Middle frontal gyrus (tissue), 1 donor: ENCODE measurements at regions not wholly inside any gene's neighbourhood (a gene's known extent, or its start where the extent isn't known, plus 50 kb on each side); places are given as distances from the start of the nearest gene placed in this dataset.
"Not testable (repeated sequence)": the region's sequence is repeated elsewhere in the genome, so short reads cannot be mapped to it uniquely, and the experiment has no call there.

Experiments used
- DNase-seq: peaks from one replicate; pipeline ENCODE4 v3.0.0-alpha.2; 2015; ENCODE audit warnings: low spot score; ENCODE audit errors: extremely low spot score

DNA sequence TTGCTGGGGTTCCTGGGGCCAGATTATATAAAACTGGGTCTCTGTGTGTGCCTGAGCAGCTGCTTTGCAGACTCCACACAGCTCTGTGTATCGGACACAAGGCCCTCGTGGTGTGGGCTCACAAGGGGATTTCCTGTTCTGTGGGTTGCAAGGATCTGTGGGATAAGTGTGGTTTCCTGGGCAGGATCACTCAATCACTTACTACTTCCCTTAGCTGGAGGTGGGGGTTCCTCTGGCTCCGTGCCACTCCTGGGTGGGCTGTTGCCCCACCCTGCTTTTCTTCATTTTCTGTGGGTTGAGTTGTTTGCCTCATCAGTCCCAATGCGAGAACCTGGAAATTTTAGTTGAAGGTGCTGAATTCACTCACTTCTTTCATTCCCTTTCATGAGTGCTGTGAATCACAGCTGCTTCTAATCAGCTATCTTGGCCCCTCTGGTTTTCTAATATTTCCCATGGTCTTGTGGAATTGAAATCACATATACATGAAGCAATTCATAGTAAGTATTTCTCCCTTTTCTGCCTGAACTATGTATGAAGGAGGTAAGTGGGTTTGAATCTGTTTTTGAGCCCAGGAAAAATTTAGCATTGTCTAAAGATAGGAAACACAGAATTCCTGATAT lies 196.3 kb downstream of the DCDC2C start:
- DNase-seq, result no peak

DNA sequence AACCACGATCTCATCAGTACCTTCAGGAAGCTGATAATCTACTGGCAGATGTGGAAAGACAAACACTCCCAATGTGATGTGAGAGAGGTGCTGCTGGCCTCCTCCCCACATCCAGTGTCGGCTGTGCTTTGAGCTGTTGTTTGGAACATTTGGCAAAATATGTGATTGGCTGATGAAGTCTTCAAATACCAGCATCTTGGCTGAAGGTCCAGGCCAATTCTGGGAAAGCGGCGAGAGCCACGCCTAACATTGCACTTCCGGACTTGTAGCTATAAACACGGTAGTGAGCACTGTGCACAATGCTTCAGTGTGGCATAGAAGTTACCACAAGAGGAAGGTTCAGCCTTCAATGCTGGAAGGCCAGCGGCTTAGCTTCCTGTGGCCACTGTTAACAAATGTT lies 198.8 kb downstream of the DCDC2C start:
- no peak for DNase-seq

DNA sequence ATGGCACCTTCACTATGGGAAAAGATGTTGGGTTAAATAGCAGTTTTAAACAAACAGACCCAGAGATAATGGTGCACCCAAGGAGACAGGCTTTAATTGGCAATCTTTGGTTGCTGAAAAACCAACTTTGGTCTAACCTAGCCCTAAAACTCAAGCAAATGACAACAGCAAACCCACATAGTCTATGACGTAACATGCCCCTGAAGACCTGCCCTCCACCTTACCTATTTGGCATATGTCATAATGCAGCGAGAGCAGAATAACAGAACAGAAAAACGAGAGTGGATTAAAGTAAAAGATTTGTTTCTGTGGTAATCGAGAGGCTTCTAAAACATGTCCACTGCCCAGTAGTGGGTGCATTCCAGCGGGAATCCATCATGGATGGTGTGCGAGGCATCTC lies 200.7 kb downstream of the DCDC2C start:
- no peak for DNase-seq

DNA sequence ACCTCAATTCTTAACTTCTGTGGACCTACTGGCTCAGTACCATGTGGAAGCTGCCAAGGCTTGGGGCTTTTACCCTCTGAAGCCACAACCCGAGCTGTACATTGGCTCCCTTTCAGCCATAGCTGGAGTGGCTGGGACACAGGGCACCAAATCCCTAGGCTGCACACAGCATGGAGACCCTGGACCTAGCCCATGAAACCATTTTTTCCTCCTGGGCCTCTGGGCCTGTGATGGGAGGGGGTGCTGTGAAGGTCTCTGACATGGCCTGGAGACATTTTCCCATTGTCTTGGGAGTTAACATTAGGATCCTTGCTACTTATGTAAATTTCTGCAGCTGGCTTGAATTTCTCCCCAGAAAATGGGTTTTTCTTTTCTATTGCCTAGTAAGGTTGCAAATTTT lies 205.1 kb downstream of the DCDC2C start:
- DNase-seq, result not testable (repeated sequence)

DNA sequence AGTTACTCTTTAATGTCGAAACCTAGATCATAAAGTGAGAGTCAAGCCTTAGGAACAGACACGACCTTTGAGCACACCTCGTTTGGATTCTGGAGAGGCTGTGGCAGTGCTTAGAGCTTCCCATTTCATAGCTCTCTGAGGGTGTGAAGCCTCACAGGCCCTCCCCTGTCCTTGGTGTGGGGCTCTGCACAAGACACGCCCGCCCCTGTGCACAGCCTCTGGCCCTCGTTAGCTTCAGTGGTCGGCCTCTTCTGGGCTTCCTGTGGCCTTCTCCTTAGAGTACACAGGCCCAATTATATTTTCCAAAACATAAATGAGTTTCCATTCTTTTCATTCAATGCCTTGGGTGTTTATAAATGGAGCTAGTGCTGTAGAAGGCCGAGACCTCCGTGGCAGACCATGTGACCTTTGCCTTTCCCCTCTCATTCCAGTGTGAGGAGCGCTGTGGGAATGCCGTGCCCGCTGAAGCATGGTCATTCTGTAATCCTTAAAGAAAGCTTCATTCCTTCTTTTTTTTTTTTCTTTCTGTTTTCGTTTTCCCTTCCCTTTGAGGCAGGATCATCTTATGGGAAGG lies 208.6 kb downstream of the DCDC2C start:
- DNase-seq, result no peak

DNA sequence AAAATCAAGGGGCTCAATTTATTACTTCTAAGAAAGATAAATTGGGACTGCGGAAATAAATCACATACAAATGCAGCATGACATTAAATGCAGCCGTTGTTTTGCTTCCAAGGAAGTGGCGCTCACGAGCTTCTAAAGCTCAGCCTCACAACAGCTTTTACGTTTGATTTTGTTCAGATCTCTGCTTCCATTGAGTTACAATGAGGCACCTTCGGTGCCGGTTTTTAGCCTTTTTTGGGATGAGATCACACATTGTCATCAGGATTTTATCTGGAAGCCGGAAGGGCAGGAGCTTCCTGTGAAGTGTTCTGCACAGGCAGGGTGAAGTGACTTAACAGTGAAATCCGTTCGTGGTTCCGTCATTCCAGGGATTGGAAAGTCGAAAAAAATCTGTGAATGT lies 209.8 kb downstream of the DCDC2C start:
- DNase-seq, result no peak

DNA sequence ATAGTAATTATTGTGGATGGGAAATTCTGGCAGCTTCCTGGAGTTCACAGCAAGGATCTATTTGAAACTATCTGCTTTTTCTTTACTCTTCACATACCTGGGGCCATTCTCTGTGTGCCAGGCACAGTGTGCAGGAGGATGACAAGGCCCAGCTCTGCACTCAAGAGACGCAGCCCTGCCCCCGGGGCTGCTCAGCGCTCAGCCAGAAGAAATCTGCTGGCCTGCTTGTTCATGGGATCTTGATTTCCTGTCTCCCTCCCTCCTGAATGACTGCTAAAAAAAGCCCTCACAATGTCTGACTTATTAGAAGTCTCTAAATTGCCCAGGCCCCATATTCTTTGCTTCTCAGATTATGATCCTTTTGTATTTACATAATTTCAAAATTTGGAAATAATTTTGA lies 210.9 kb downstream of the DCDC2C start:
- DNase-seq, result no peak

DNA sequence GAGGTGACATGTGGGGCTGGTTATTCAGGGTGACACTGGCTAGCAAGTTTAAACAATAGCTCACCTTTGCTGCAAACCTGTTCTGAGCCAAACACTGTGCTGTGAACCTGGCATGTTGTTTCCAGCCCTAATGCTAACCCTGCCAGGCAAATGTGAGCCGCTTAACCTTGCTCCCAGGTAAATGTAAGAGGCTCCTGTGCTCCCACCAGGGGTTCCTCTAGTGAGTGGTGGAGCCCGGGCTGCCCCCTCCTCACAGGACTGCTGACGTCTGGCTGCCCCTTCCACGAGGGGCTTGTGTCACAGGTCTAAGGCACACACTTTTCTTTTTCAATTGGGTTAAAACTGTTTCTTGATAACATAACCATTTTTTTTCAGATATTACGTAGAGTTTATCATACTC lies 223.7 kb downstream of the DCDC2C start:
- no peak for DNase-seq

DNA sequence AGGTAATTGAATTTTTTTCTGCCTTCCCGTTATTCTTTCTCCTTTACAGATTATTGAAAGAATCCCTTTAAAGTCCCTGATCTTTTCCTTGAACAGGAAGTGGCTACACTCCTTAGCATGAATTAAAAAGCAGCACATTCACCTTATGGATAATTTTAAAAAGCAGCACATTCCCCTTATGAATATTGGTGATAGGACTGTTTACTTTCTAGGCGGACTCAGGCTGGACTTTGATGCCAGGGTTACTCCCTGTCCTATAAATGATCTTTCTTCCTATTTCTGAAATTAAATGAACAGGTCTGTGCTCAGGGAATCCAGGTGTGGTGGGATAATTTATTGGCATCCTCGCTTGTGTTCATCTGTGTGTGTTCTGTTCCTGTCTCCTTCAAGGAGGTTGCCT lies 226.0 kb downstream of the DCDC2C start:
- DNase-seq, result no peak

DNA sequence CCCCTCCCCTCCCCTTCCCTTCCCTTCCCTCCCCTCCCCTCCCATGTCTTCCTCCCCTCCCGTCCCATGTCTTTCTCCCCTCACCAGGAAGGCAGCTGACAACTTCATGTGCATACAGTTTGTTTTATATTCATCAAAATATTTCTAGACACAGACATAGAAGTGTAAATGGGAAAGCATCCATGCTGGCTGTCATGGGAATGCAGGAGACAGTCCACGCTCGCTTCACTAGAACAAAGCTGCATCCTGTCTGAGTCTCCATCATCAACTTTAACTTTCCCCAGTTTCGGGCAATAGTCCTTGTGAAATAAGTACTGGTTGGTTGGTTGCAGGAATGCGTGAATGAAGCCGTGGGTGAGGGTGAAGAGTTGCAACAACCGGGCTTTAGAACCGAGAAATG lies 226.9 kb downstream of the DCDC2C start:
- DNase-seq, result no peak

DNA sequence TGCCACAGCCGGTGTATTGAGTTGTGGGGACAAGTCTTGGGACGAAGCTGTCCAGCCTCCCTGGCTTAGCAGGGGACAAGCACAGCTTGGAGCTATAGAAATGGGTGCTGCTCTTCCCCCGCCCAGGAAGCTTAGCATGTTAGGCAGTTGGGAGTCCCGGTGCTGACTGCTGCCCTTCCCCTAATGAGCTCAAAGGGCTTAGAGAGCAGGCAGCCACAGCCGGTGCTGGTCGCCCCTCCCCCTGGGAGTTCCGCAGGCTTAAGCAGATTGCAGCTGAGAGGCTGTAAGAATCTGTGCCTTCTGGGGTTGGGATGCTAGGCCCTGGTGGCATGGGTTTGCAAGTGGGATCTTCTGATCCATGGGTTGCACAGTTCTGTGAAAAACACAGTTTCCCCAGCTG lies 237.3 kb downstream of the DCDC2C start:
- DNase-seq, result no peak

DNA sequence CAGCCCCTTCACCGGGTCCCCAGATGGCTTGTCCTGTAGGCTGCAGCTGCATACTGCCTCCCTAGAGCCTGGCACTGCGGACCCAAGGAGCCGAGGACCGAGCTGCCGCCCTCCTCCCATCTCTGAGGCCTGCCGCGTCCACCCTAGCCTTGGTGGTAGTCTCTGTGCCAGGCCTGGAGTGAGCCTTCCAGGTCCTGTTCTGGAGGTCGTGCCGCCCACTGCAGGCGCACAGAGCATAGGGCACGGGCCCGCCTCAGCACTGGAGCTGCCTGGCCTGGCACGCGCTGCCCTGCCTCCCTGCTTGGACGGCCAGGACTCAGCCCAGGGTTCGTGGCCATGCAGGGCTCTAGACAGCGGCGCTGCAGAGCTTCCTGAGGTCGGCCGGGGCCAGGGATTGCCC lies 239.5 kb downstream of the DCDC2C start:
- DNase-seq, result no peak

DNA sequence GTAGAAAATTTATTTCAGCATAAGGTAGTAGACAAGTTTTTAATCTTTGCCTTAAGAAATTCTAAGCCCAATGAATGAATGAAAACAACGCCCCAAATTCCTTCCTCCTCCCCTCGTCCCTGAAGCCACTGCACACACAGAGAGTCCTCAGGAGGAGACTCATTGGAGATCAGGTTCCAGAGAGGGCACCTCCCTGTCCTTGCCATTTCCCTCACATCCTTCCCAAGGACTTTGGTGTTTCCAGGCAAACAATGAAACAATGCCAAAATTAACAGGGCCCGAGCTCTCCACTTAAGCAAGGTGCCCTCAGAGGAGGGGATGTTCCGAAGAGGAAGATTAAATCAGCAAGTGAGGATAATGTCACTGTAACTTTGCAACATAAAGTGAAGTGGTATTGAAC lies 240.7 kb downstream of the DCDC2C start:
- no peak for DNase-seq

DNA sequence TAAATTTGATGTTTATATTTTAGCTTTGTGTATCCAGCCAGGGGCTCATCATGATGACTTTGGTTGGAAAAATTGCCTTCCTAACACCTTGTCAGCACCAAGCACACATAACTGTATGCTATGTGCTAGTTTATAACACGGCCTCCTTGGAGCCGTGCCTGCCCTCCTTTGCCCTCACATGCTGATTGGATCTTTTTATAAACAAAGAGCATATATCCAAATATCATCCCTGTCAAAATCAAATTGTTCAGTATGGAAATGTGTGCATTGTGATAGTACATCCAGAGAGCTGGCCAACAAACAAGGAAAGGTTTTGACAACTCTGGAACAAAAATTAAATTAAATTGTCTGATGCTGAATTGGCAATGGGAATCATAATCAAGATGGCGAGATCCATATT lies 241.5 kb downstream of the DCDC2C start:
- DNase-seq, result no peak

DNA sequence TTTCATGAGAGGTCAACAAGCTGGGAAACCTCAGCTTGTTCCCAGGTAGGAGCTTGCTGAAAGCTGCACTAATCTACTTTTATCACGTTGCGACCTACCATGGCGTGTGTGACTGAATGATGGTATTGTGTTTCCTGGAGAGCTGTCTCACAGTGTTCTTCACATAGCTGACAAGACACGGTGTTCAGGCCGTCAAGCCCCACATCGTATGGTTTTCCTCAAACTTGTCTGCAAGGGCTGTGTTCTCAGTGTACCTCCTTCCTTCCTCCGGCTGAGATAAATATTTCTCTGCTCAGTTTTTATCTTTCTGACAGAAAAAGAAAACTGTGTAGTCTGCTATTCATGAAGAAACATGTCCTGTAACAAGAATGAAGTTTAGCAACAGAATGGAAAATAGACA lies 244.8 kb downstream of the DCDC2C start:
- DNase-seq, result no peak

DNA sequence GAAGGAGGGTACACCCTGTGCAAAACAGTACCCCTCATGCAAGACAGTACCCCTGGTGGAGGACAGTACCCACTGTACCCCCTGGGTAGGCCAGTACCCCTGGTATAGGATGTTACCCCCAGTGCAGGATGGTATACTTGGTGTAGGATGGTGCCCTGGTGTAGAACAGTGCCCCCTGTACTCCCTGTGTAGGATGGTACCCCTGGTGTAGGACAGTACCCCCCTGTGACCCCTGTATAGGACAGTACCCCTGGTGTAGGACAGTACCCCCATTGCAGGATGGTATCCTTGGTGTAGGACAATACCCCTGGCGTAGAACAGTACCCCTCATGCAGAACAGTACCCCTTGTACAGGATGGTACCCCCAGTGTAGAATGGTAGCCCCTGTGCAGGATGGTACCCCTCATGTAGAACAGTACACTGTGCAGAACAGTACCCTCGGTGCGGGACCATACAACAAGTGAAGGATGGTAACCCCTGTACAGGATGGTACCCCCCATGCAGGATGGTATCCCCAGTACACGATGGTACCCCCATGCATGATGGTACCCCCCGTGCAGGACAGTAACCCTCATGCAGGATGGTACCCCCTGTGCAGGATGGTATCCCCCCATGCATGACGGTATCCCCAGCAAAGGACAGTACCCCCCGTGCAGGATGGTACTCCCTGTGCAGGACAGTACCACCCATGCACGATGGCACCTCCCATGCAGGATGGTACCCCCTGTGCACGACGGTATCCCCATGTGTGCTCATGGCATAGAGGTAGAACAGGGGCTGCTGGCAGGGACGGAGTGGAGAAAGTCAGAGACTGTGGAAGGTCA lies 248.0 kb downstream of the DCDC2C start:
- no peak for DNase-seq

DNA sequence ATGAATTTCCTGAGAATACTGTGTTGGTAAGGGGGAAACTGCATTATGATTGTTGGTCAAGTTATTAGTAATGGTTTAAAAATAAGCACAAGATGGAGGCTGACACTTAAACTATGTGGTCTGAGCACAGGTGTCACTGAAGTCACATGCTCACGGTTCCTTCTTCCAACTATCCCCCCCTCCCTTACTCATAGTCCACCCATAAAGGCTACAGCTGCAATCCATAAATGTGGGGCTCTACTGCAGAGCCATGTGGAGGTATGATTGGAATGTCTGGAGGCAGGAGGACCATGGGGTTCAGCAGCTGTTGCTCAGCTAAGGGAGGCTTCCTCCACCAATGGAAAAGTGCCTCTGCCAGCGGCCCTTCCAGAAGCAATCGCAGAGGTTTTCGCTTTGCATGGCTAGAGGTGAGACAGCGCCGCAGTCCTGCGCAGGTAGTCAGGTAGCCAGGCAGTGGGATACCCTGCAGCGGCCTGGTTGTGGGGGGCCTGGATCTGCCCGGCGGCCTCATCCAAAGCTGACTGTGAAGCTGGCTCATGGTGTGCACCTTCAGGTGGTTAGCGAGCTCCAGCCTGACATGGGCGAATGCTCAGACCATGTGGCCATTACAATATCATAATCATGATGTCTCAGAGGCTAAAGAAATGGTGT lies 249.6 kb downstream of the DCDC2C start:
- no peak for DNase-seq

DNA sequence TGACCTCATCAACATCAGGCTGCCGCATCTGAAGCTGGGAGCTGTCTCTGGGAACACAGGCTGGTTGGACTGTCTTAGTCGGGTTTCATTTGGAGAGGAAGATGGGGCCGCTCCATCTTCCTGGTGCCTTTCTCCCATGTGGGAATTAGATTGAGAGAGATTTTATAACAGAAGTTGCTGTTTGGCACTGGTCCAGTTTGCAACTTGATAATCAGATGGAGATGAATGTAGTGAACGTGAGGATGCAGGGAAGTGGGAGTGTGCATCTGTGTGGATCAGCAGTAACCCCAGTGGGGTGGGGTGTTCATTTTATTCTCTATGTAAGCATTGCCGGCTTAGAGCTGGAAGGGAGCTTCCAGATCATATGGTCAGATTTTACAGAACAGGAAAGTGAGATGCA lies 250.9 kb downstream of the DCDC2C start:
- DNase-seq, result no peak

DNA sequence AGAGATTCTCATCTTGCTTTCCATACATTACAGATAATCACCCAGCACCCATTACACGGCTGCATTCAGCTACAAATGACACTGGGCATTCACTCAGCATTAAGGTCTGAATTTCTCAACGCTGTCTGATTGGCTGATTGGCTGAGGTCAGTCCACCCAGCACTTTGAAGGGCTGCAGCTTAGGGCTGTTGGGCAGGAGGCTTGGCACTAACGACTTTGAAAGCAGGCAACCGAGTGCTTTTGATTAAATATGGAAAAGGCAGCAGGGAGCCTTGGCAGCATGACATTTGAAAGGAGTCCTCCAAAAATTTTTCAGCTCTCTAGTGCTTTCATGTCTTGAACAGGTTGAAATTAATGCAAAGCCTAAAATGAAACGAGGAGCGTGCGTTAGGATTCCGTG lies 253.0 kb downstream of the DCDC2C start:
- no peak for DNase-seq

DNA sequence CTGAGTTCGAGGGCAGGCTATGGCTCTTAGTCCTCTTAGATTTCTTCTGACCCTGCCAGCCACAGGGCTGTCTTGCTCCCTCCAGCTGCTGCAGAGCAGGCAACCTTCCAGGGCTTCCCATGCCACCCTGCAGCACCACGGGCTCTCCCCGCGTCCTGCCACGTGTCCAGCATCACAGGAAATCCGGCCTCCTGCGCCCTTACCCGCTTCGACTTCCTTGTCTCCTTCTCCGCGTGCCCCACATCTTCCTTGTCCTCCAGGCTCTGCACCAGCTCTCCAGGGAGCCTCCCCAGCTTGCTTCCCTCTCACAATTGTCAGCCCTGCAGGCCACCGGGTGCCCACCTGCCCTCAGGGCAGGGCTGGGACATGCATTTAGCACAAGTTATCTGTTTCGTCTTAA lies 253.5 kb downstream of the DCDC2C start:
- DNase-seq, result no peak

DNA sequence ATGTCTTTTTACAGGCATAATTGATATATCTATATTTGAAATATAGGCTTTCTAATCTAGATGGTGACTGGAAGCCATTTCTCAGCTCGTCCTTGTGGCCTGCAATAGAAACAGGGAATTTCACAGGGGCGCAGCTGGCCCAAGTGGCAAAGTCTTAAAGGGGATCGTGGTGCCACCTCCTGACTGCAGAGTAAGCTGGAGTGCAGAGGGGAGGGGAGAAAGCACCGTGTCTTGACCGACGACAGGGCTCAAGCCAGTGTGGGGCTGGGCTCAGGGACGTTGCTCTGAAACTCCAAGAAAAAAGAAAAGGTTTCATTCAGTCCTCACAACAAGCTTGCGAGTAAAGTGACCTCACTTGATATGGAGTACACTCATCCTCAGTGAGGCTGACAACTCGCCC lies 255.1 kb downstream of the DCDC2C start:
- no peak for DNase-seq

DNA sequence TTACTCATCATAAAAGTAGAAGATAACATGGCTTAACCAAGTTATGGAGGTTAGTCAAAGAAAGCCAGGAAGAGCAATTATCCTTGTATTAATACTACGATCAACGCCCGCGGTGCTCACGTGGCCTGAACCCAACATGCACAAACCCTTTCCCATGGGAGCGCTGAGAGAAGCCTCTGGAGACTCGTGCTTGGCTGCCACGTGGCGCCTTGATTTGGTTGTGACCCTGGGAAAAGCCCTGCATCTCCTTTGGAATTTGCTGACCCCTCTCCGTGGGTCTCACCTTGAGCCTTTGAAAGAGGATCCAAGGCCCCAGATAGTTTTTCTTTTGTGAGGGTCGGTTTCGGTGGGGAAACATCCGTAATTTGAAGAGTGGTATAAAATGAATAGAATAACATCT lies 255.6 kb downstream of the DCDC2C start:
- no peak for DNase-seq
